ENCODE measurements at regions not wholly inside any gene's neighbourhood (a gene's known extent, or its start where the extent isn't known, plus 50 kb on each side); places are given as distances from the start of the nearest gene placed in this dataset.

DNA sequence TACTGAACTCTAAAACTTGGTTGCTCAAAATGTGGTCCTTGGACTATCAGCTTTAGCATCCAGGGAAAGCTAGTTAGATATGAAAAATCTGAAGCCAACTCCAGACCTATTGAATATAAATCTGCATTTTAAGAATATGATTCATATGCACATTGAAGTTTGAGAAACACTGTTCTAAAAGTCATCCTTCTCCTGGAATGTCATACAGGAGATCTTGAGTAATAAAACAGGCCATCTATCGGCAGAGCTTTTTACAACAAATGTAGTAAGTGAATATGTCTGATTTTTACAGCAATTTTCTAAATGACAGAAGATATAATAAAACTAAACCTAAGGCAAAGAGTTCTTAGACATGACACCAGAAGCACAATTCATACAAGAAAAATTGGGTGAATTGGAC is 140.4 kb downstream of the PMP22 start:
- H3K36me3 ChIP-seq (ENCODE audit: control insufficient read depth in 1 of 2, insufficient read depth in 2 of 2, low read length in 2 of 2) = no peaks in the 10 kb centered on the region
- TF ChIP-seq POLR2A (IDR thresholded peaks at IDR 0.05; ENCODE audit: borderline replicate concordance, extremely low read depth, insufficient read depth, insufficient read length) = no peak
- no peak for TF ChIP-seq EZH2phosphoT487 (IDR thresholded peaks at IDR 0.05; ENCODE audit: borderline replicate concordance)
- no peak for TF ChIP-seq CEBPB (IDR thresholded peaks at IDR 0.05; ENCODE audit: low read depth)
- no peak for TF ChIP-seq FOSL1 (IDR thresholded peaks at IDR 0.05; ENCODE audit: low read depth)
- no peak for TF ChIP-seq RAD21 (IDR thresholded peaks at IDR 0.05; ENCODE audit: low read depth)
- TF ChIP-seq, protein P1, sequence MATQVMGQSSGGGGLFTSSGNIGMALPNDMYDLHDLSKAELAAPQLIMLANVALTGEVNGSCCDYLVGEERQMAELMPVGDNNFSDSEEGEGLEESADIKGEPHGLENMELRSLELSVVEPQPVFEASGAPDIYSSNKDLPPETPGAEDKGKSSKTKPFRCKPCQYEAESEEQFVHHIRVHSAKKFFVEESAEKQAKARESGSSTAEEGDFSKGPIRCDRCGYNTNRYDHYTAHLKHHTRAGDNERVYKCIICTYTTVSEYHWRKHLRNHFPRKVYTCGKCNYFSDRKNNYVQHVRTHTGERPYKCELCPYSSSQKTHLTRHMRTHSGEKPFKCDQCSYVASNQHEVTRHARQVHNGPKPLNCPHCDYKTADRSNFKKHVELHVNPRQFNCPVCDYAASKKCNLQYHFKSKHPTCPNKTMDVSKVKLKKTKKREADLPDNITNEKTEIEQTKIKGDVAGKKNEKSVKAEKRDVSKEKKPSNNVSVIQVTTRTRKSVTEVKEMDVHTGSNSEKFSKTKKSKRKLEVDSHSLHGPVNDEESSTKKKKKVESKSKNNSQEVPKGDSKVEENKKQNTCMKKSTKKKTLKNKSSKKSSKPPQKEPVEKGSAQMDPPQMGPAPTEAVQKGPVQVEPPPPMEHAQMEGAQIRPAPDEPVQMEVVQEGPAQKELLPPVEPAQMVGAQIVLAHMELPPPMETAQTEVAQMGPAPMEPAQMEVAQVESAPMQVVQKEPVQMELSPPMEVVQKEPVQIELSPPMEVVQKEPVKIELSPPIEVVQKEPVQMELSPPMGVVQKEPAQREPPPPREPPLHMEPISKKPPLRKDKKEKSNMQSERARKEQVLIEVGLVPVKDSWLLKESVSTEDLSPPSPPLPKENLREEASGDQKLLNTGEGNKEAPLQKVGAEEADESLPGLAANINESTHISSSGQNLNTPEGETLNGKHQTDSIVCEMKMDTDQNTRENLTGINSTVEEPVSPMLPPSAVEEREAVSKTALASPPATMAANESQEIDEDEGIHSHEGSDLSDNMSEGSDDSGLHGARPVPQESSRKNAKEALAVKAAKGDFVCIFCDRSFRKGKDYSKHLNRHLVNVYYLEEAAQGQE (IDR thresholded peaks at IDR 0.05; ENCODE audit: low read depth) = no peak
- no peak for TF ChIP-seq ZFX (IDR thresholded peaks at IDR 0.05)
- TF ChIP-seq, protein P2, sequence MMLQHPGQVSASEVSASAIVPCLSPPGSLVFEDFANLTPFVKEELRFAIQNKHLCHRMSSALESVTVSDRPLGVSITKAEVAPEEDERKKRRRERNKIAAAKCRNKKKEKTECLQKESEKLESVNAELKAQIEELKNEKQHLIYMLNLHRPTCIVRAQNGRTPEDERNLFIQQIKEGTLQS (IDR thresholded peaks at IDR 0.05) = no peak
- TF ChIP-seq JUND (IDR thresholded peaks at IDR 0.05) = no peak
- no peak for TF ChIP-seq SP1 (IDR thresholded peaks at IDR 0.05; ENCODE audit: low read depth)
- TF ChIP-seq SIN3A (IDR thresholded peaks at IDR 0.05; ENCODE audit: low read depth) = no peak
- TF ChIP-seq ZNF274 (IDR thresholded peaks at IDR 0.05; ENCODE audit: low read depth, low read length) = no peak
- POLR2A ChIA-PET = no interaction called here
- no peak overlapping the region for H3K4me2 ChIP-seq (ENCODE audit: low read length)
- H3K4me1 ChIP-seq (ENCODE audit: control insufficient read depth in 1 of 2, insufficient read depth in 2 of 2, low read length in 2 of 2) = no peaks in the 10 kb centered on the region
- no peak for DNase-seq (ENCODE audit: low read depth, low spot score)
- CTCF ChIA-PET = no interaction called here
- BruUV-seq (replicated peaks) = no TSS peak
- ATAC-seq = no peak
- no peak overlapping the region for H2AFZ ChIP-seq (ENCODE audit: low read depth, low read length, poor library complexity, severe bottlenecking)
- no peak overlapping the region for H3K27ac ChIP-seq (ENCODE audit: low read depth, low read length)
- H4K20me1 ChIP-seq (ENCODE audit: insufficient read depth) = no peaks in the 10 kb centered on the region
- H3K4me3 ChIP-seq (replicated peaks in 1 of 2; ENCODE audit: low read depth in 1 of 2, low read length in 2 of 2) = no peak overlapping the region
- H3K9me2 ChIP-seq (ENCODE audit: insufficient read depth) = no peaks in the 10 kb centered on the region
- no peaks in the 10 kb centered on the region for H3K9me3 ChIP-seq (ENCODE audit: control insufficient read depth in 1 of 2, insufficient read depth in 1 of 2, low read depth in 1 of 2, low read length in 2 of 2)
- H3K79me2 ChIP-seq (ENCODE audit: insufficient read depth, low read length) = no peaks in the 10 kb centered on the region
- peaks cover 30% of the 10 kb centered on the region for H3K27me3 ChIP-seq (ENCODE audit: insufficient read depth, low read length)
- no peak overlapping the region for H3K9ac ChIP-seq (ENCODE audit: low read length)
- RAD21 ChIA-PET (ENCODE audit: low non-redundant PET in 1 of 2, low total read pairs in 2 of 2, uncharacterized antibody in 2 of 2, unreplicated experiment in 2 of 2) = no interaction called here
- intact Hi-C loops (cut with micrococcal nuclease) = no loop called here
